HEK293 (cell line): ENCODE measurements at regions not wholly inside any gene's neighbourhood (a gene's known extent, or its start where the extent isn't known, plus 50 kb on each side); places are given as distances from the start of the nearest gene placed in this dataset.

ENCODE experiments used
- CTCF ChIA-PET: fragments of 350-600 bp; formaldehyde crosslinking; extraction: SDS; loops from one replicate; lab custom pipeline; 2021; ENCODE audit warnings: antibody characterized with exemption; lab: Yijun Ruan, JAX
- POLR2A ChIA-PET: fragments of 300-600 bp; formaldehyde crosslinking; extraction: SDS; loops from one replicate; lab custom pipeline; 2020; ENCODE audit warnings: antibody characterized with exemption, inconsistent platforms; lab: Yijun Ruan, JAX
- H3K27ac ChIP-seq: fragments of 200-500 bp; sonication (Bioruptor generic); 2 replicates; pipeline ENCODE4 v1.5.1; 2014; ENCODE audit warnings: low read depth, low read length, control low read depth, inconsistent platforms; ENCODE audit errors: extremely low read depth
- H3K36me3 ChIP-seq, 2 experiments: fragments of 200-500 bp in 1 of 2; sonication (Bioruptor generic) in 1 of 2; 1 replicate in 1 of 2; 2 replicates in 1 of 2; pipeline ENCODE4 v1.5.1; 2014 to 2017; ENCODE audit warnings: inconsistent platforms in 2 of 2, low read length in 2 of 2; ENCODE audit not compliant: control insufficient read depth in 2 of 2, insufficient read depth in 1 of 2
- H3K4me1 ChIP-seq: fragments of 200-500 bp; sonication (Bioruptor generic); 2 replicates; pipeline ENCODE4 v1.5.1; 2014; ENCODE audit warnings: mild to moderate bottlenecking, low read length, inconsistent platforms; ENCODE audit not compliant: control insufficient read depth, insufficient read depth
- H3K4me3 ChIP-seq: 2 replicates; pipeline ENCODE4 v1.5.1; 2011; ENCODE audit warnings: low read depth, mild to moderate bottlenecking, control low read depth, low read length, moderate library complexity
- H3K9me3 ChIP-seq: fragments of 200-500 bp; sonication (Bioruptor generic); 2 replicates; pipeline ENCODE4 v1.5.1; 2014; ENCODE audit warnings: low read depth, low read length, inconsistent platforms; ENCODE audit not compliant: control insufficient read depth, insufficient read depth
- OSR2 ChIP-seq: fragments of 450-650 bp; formaldehyde crosslinking; IDR thresholded peaks from 2 replicates; pipeline ENCODE4 v1.5.1; 2016; ENCODE audit warnings: missing biosample characterization, missing genetic modification characterization
- PRDM4 ChIP-seq: fragments of 450-650 bp; formaldehyde crosslinking; IDR thresholded peaks from 2 replicates; pipeline ENCODE4 v1.5.1; 2017; ENCODE audit warnings: missing biosample characterization, missing genetic modification characterization
- ZBTB11 ChIP-seq: fragments of 450-650 bp; formaldehyde crosslinking; conservative IDR thresholded peaks from 2 replicates; pipeline ENCODE4 v1.5.1; 2016; ENCODE audit warnings: low read depth, missing biosample characterization, missing genetic modification characterization
- ZBTB21 ChIP-seq: fragments of 450-650 bp; formaldehyde crosslinking; IDR thresholded peaks from 2 replicates; pipeline ENCODE4 v1.5.1; 2017; ENCODE audit warnings: missing biosample characterization, missing genetic modification characterization
- ZNF148 ChIP-seq: fragments of 450-650 bp; formaldehyde crosslinking; IDR thresholded peaks from 2 replicates; pipeline ENCODE4 v1.5.0; 2017; ENCODE audit warnings: missing biosample characterization, missing genetic modification characterization, borderline replicate concordance
- ZNF18 ChIP-seq: fragments of 450-650 bp; formaldehyde crosslinking; IDR thresholded peaks from 2 replicates; pipeline ENCODE4 v1.5.1; 2016; ENCODE audit warnings: missing biosample characterization, missing genetic modification characterization
- ZNF280C ChIP-seq: fragments of 450-650 bp; formaldehyde crosslinking; IDR thresholded peaks from 2 replicates; pipeline ENCODE4 v1.5.1; 2016; ENCODE audit warnings: missing biosample characterization, missing genetic modification characterization
- ZNF624 ChIP-seq: fragments of 450-650 bp; formaldehyde crosslinking; IDR thresholded peaks from 2 replicates; pipeline ENCODE4 v1.5.1; 2017; ENCODE audit warnings: missing biosample characterization, missing genetic modification characterization
- ZNF76 ChIP-seq: fragments of 450-650 bp; formaldehyde crosslinking; IDR thresholded peaks from 2 replicates; pipeline ENCODE4; 2016; ENCODE audit warnings: low read depth, missing biosample characterization, missing genetic modification characterization, borderline replicate concordance
- ZNF843 ChIP-seq: fragments of 450-650 bp; formaldehyde crosslinking; IDR thresholded peaks from 2 replicates; pipeline ENCODE4 v1.5.1; 2016; ENCODE audit warnings: missing biosample characterization, missing genetic modification characterization
- ZSCAN4 ChIP-seq: fragments of 450-650 bp; formaldehyde crosslinking; IDR thresholded peaks from 2 replicates; pipeline ENCODE4 v1.5.1; 2017; ENCODE audit warnings: missing biosample characterization, missing genetic modification characterization

- TF ChIP-seq ZNF148 (no peak), OSR2 (tag by site-specific recombination) (no peak), ZNF843 (tag by site-specific recombination) (no peak), ZBTB11 (tag by site-specific recombination) (no peak)
Observed at GRCh38 chr7:118583641-118584040, 359.1 kb downstream of the ANKRD7 start (continued).

- Histone ChIP-seq H3K9me3 (no peaks in the 10 kb centered on the region), H3K4me1 (no peaks in the 10 kb centered on the region), H3K4me3 (no peak overlapping the region), H3K27ac (no peak overlapping the region), H3K36me3 (no peaks in the 10 kb centered on the region)
- CTCF ChIA-PET: no interaction called here
- no peak for TF ChIP-seq ZSCAN4 (tag by site-specific recombination)
- no peak for TF ChIP-seq ZNF76 (tag by site-specific recombination)
- no peak for TF ChIP-seq ZNF18
- TF ChIP-seq ZNF280C (tag by site-specific recombination): no peak
- POLR2A ChIA-PET: no interaction called here
Observed at GRCh38 chr7:118586248-118586647, 361.7 kb downstream of the ANKRD7 start.

GRCh38 chr7:118590107-118590506 is 365.6 kb downstream of the ANKRD7 start:
- no peak overlapping the region for H3K27ac ChIP-seq
- no peaks in the 10 kb centered on the region for H3K4me1 ChIP-seq
- H3K9me3 ChIP-seq: no peaks in the 10 kb centered on the region
- TF ChIP-seq ZBTB21 (tag by site-specific recombination): no peak
- no peak for TF ChIP-seq ZNF624 (tag by site-specific recombination)
- no peak for TF ChIP-seq PRDM4 (tag by site-specific recombination)
- no peak overlapping the region for H3K4me3 ChIP-seq
- no peaks in the 10 kb centered on the region for H3K36me3 ChIP-seq
- CTCF ChIA-PET: interaction anchor here (1.0 kb wide), 1 partner anchor 237 kb away, joined by 3 read pairs; no protein-coding TSS in a partner anchor
- POLR2A ChIA-PET: no interaction called here
